Bronchial epithelial cell (primary cell): ENCODE measurements at regions not wholly inside any gene's neighbourhood (a gene's known extent, or its start where the extent isn't known, plus 50 kb on each side); places are given as distances from the start of the nearest gene placed in this dataset.
A peak's percentile ranks its signal among the peaks of the same experiment; 100 is the strongest.
"Not testable (repeated sequence)": the region's sequence is repeated elsewhere in the genome, so short reads cannot be mapped to it uniquely, and the experiment has no call there.

Source experiments
- DNase-seq: peaks from one replicate; pipeline ENCODE4 v3.0.0-alpha.2; 2010; ENCODE audit warnings: low read depth
- FAIRE-seq: peaks from 2 replicates; lab custom pipeline; 2011; peaks lifted over from hg19 to GRCh38; lab: Jason Lieb, UNC
- H3K27me3 ChIP-seq: 2 replicates; pipeline ENCODE4 v1.5.1; 2011; ENCODE audit warnings: low read length; ENCODE audit not compliant: control insufficient read depth, insufficient read depth
- H3K36me3 ChIP-seq: 2 replicates; pipeline ENCODE4 v1.5.1; 2011; ENCODE audit warnings: low read length; ENCODE audit not compliant: control insufficient read depth, insufficient read depth
- H3K4me3 ChIP-seq: 2 replicates; pipeline ENCODE4 v1.5.1; 2011; ENCODE audit warnings: mild to moderate bottlenecking, low read depth, low read length, control low read depth
- CTCF ChIP-seq: IDR thresholded peaks from 2 replicates; pipeline ENCODE4 v1.5.1; 2011; ENCODE audit warnings: mild to moderate bottlenecking, moderate library complexity, low read length, control low read depth, inconsistent platforms; ENCODE audit not compliant: insufficient read depth, severe bottlenecking

GRCh38 chr14:58744801-58745394, 107.1 kb downstream of the DACT1 start:
- no peak overlapping the region for H3K4me3 ChIP-seq
- H3K36me3 ChIP-seq, result no peaks in the 10 kb centered on the region
- FAIRE-seq (peak; percentile 62), DNase-seq (no peak)
- peaks cover 2% of the 10 kb centered on the region for H3K27me3 ChIP-seq
- TF ChIP-seq CTCF, result no peak

DNA sequence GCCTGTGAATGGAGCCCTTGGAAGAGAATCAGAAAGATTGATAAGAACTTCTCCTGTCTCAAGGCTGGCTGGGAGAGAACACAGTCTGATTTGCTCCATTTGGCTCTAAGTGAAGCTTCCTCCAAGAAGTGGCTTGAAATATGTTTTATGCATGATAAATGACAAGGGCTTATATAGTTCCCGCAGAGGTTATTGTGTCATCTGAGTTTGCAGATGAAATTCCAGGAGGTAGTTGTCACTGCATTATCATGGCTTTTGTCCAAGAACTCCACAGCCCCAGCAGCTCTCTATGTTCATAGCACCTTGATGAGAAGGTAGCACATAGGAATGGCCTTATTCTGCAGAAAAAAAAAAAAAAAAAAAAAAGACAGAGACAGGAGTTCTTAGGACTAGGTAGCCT, 108.5 kb downstream of the DACT1 start:
- TF ChIP-seq CTCF, result no peak
- peak; percentile 92 for DNase-seq
- H3K27me3 ChIP-seq, result no peaks in the 10 kb centered on the region
- H3K36me3 ChIP-seq, result no peaks in the 10 kb centered on the region
- H3K4me3 ChIP-seq, result no peak overlapping the region
- FAIRE-seq, result no peak

- Histone ChIP-seq H3K4me3 (no peak overlapping the region), H3K36me3 (no peaks in the 10 kb centered on the region), H3K27me3 (no peaks in the 10 kb centered on the region)
- DNase-seq, result no peak
- no peak for TF ChIP-seq CTCF
- no peak for FAIRE-seq
Measured at GRCh38 chr14:58746701-58747100, 108.9 kb downstream of the DACT1 start.

GRCh38 chr14:58747181-58747580, 109.4 kb downstream of the DACT1 start:
- Histone ChIP-seq H3K27me3 (no peaks in the 10 kb centered on the region), H3K4me3 (no peak overlapping the region), H3K36me3 (no peaks in the 10 kb centered on the region)
- FAIRE-seq (no peak), DNase-seq (peak; percentile 79)
- TF ChIP-seq CTCF, result no peak

GRCh38 chr14:58748251-58748650, 110.5 kb downstream of the DACT1 start:
- FAIRE-seq, H3K36me3 ChIP-seq, H3K4me3 ChIP-seq, DNase-seq, H3K27me3 ChIP-seq: not testable (repeated sequence)

DNA sequence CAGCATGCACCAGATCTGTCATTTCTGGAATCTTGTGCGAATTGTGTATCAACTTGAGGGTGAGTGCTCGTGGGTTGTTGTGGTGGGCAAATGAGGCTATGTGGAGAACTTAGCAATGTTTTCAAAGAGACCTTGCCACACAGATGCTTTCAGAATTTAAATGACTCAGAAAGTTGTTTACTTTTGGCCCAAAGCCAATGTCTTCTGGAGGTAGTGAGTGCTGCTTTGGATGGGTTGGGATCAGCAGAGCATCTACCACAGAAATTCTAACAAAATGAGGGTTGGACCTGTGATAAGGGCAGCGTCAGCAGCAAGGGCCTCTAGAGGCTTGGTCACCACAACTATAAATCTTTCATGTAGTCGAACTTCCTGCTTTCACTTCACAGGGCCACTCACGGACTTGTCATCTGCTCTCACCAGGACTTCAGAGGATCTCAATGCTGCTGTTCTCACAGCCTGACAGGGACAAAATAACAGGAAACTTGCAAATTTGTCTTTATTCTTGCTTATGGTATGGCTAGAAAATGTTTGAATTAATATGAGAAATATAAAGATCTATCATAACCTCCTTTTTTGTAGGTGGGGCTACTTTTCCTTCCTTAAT, 111.4 kb downstream of the DACT1 start:
- TF ChIP-seq CTCF, result no peak
- FAIRE-seq (no peak), DNase-seq (peak; percentile 74)
- no peaks in the 10 kb centered on the region for H3K36me3 ChIP-seq
- no peak overlapping the region for H3K4me3 ChIP-seq
- no peaks in the 10 kb centered on the region for H3K27me3 ChIP-seq
